GM12878 (cell line): ENCODE measurements at regions not wholly inside any gene's neighbourhood (a gene's known extent, or its start where the extent isn't known, plus 50 kb on each side); places are given as distances from the start of the nearest gene placed in this dataset.

Experiments
- BCL3 ChIP-seq: IDR thresholded peaks from 2 replicates; pipeline ENCODE4 v1.6.1; 2011; ENCODE audit warnings: borderline replicate concordance, low read depth, mild to moderate bottlenecking, moderate library complexity, low read length; ENCODE audit not compliant: insufficient read depth, poor library complexity, severe bottlenecking
- CHD2 ChIP-seq: IDR thresholded peaks from 2 replicates; pipeline ENCODE4 v1.6.1; 2011; ENCODE audit warnings: low read depth, low read length, improper control_type of control experiment, borderline replicate concordance
- CTCF ChIP-seq, 3 experiments: IDR thresholded peaks in 2 of 3; conservative IDR thresholded peaks in 1 of 3; 2 replicates each; pipeline ENCODE4 v1.5.1; 2011; ENCODE audit warnings: low read depth in 3 of 3, low read length in 3 of 3, mild to moderate bottlenecking in 3 of 3, control low read depth in 2 of 3, moderate library complexity in 2 of 3, inconsistent platforms in 1 of 3, mixed read lengths in 1 of 3; ENCODE audit not compliant: control insufficient read depth in 2 of 3, insufficient read depth in 1 of 3; ENCODE audit errors: extremely low read depth in 1 of 3
- ETV6 ChIP-seq, 2 experiments: fragments of 450-650 bp in 1 of 2; IDR thresholded peaks in 1 of 2; conservative IDR thresholded peaks in 1 of 2; 2 replicates each; pipeline ENCODE4 v1.6.1; 2014; ENCODE audit warnings: antibody characterized with exemption in 1 of 2, borderline replicate concordance in 1 of 2, low read depth in 1 of 2, mild to moderate bottlenecking in 1 of 2, moderate library complexity in 1 of 2
- FOXM1 ChIP-seq: IDR thresholded peaks from 2 replicates; pipeline ENCODE4 v1.6.1; 2012; ENCODE audit warnings: low read depth, mild to moderate bottlenecking, inconsistent platforms, low read length, moderate library complexity
- MYC ChIP-seq: IDR thresholded peaks from 2 replicates; pipeline ENCODE4 v1.6.1; 2011; ENCODE audit warnings: mild to moderate bottlenecking, low read length, moderate library complexity, inconsistent platforms; ENCODE audit not compliant: insufficient read depth, insufficient replicate concordance, insufficient read length, severe bottlenecking
- POLR2A ChIP-seq: IDR thresholded peaks from 2 replicates; pipeline ENCODE4 v1.6.1; 2011; ENCODE audit warnings: low read depth, mild to moderate bottlenecking, low read length
- POLR2AphosphoS5 ChIP-seq: IDR thresholded peaks from 2 replicates; pipeline ENCODE4 v1.6.1; 2011; ENCODE audit warnings: mild to moderate bottlenecking, low read length, inconsistent platforms
- SIN3A ChIP-seq: IDR thresholded peaks from 2 replicates; pipeline ENCODE4 v1.6.1; 2012; ENCODE audit warnings: low read depth, low read length, improper control_type of control experiment
- TAF1 ChIP-seq: IDR thresholded peaks from 2 replicates; pipeline ENCODE4 v1.6.1; 2011; ENCODE audit warnings: mild to moderate bottlenecking, low read depth, low read length, borderline replicate concordance
- TBL1XR1 ChIP-seq: IDR thresholded peaks from 2 replicates; pipeline ENCODE4 v1.6.1; 2012; ENCODE audit warnings: low read depth, low read length, improper control_type of control experiment
- YY1 ChIP-seq: IDR thresholded peaks from 2 replicates; pipeline ENCODE4 v1.6.1; 2011; ENCODE audit warnings: low read depth, mild to moderate bottlenecking, low read length
- ZNF24 ChIP-seq: fragments of 450-650 bp; IDR thresholded peaks from 2 replicates; pipeline ENCODE4 v1.6.1; 2017; ENCODE audit warnings: antibody characterized with exemption, mild to moderate bottlenecking

DNA sequence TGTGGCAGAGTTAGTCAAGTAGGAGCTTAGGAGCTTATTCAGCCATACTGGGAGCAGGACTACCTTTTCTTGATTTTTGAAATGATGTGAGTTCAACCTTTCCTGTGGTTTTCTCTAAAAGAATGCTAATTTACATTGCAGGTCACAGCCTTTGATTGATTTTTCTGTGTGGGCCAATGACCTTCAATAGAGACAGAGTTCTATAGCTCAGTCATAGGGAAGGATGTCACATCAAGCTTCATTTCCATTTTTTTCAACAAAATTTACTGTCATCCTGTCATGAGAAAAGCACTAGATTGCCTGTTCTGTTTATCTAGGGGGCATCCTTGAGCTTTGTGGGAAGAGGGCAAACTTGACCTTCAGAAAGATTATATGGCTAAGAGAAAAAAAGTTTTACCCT lies 448.7 kb downstream of the MID1IP1 start:
- no peak for TF ChIP-seq ZNF24
- TF ChIP-seq TAF1 = no peak
- no peak for TF ChIP-seq TBL1XR1
- no peak for TF ChIP-seq YY1
- no peak for TF ChIP-seq CTCF (IDR thresholded peaks at IDR 0.05 in 2 of 3, conservative IDR thresholded peaks at IDR 0.05 in 1 of 3; ENCODE audit: control insufficient read depth in 2 of 3, extremely low read depth in 1 of 3, insufficient read depth in 1 of 3, low read depth in 3 of 3, low read length in 3 of 3)
- no peak for TF ChIP-seq POLR2AphosphoS5
- no peak for TF ChIP-seq POLR2A
- TF ChIP-seq BCL3 = no peak
- TF ChIP-seq FOXM1 = no peak
- no peak for TF ChIP-seq CHD2
- no peak for TF ChIP-seq SIN3A
- TF ChIP-seq MYC = no peak
- no peak for TF ChIP-seq ETV6 (conservative IDR thresholded peaks at IDR 0.05 in 1 of 2, IDR thresholded peaks at IDR 0.05 in 1 of 2; ENCODE audit: borderline replicate concordance in 1 of 2, low read depth in 1 of 2)
